ENCODE measurements at regions not wholly inside any gene's neighbourhood (a gene's known extent, or its start where the extent isn't known, plus 50 kb on each side); places are given as distances from the start of the nearest gene placed in this dataset.

- H3K27me3 ChIP-seq (ENCODE audit: control insufficient read depth, insufficient read depth, low read length), result no peaks in the 10 kb centered on the region
- H3K36me3 ChIP-seq (ENCODE audit: control insufficient read depth, insufficient read depth, low read length), result no peaks in the 10 kb centered on the region
- no peak overlapping the region for H3K27ac ChIP-seq
- H3K9me3 ChIP-seq (ENCODE audit: control insufficient read depth, low read length), result no peaks in the 10 kb centered on the region
- no peak overlapping the region for H3K9ac ChIP-seq
- no peaks in the 10 kb centered on the region for H3K79me2 ChIP-seq
- no peaks in the 10 kb centered on the region for H3K4me1 ChIP-seq
- H3K4me3 ChIP-seq (ENCODE audit: low read depth, low read length), result no peak overlapping the region
- H3K4me2 ChIP-seq (ENCODE audit: low read length), result no peak overlapping the region
- TF ChIP-seq CTCF (IDR thresholded peaks at IDR 0.05), result no peak
- no peak overlapping the region for H2AFZ ChIP-seq
Measured at GRCh38 chr15:80317389-80318182, 65.6 kb upstream of the CTXND1 start.

- no peak overlapping the region for H3K4me2 ChIP-seq (ENCODE audit: low read length)
- H3K79me2 ChIP-seq, result no peaks in the 10 kb centered on the region
- H3K27me3 ChIP-seq (ENCODE audit: control insufficient read depth, insufficient read depth, low read length), result no peaks in the 10 kb centered on the region
- no peaks in the 10 kb centered on the region for H3K4me1 ChIP-seq
- H3K4me3 ChIP-seq (ENCODE audit: low read depth, low read length), result no peak overlapping the region
- TF ChIP-seq CTCF (IDR thresholded peaks at IDR 0.05), result no peak
- H3K27ac ChIP-seq, result no peak overlapping the region
- H3K9me3 ChIP-seq (ENCODE audit: control insufficient read depth, low read length), result no peaks in the 10 kb centered on the region
- H3K36me3 ChIP-seq (ENCODE audit: control insufficient read depth, insufficient read depth, low read length), result no peaks in the 10 kb centered on the region
- no peak overlapping the region for H2AFZ ChIP-seq
- H3K9ac ChIP-seq, result no peak overlapping the region
Measured at GRCh38 chr15:80321853-80322252, 69.8 kb upstream of the CTXND1 start.

- Histone ChIP-seq H3K9me3 (ENCODE audit: control insufficient read depth, low read length) (no peaks in the 10 kb centered on the region), H3K79me2 (no peaks in the 10 kb centered on the region), H2AFZ (no peak overlapping the region), H3K4me3 (ENCODE audit: low read depth, low read length) (no peak overlapping the region), H3K4me1 (no peaks in the 10 kb centered on the region), H3K27me3 (ENCODE audit: control insufficient read depth, insufficient read depth, low read length) (no peaks in the 10 kb centered on the region), H3K4me2 (ENCODE audit: low read length) (no peak overlapping the region), H3K36me3 (ENCODE audit: control insufficient read depth, insufficient read depth, low read length) (no peaks in the 10 kb centered on the region), H3K9ac (no peak overlapping the region), H3K27ac (no peak overlapping the region)
- TF ChIP-seq CTCF (IDR thresholded peaks at IDR 0.05), result no peak
Measured at GRCh38 chr15:80323285-80323684, 71.3 kb upstream of the CTXND1 start.

GRCh38 chr15:80324545-80325080 is 72.6 kb upstream of the CTXND1 start:
- Histone ChIP-seq H3K9me3 (ENCODE audit: control insufficient read depth, low read length) (no peaks in the 10 kb centered on the region), H2AFZ (no peak overlapping the region), H3K27me3 (ENCODE audit: control insufficient read depth, insufficient read depth, low read length) (no peaks in the 10 kb centered on the region), H3K36me3 (ENCODE audit: control insufficient read depth, insufficient read depth, low read length) (no peaks in the 10 kb centered on the region), H3K79me2 (no peaks in the 10 kb centered on the region), H3K4me3 (ENCODE audit: low read depth, low read length) (no peak overlapping the region), H3K4me1 (no peaks in the 10 kb centered on the region), H3K4me2 (ENCODE audit: low read length) (no peak overlapping the region), H3K27ac (no peak overlapping the region), H3K9ac (no peak overlapping the region)
- no peak for TF ChIP-seq CTCF (IDR thresholded peaks at IDR 0.05)

GRCh38 chr15:80325206-80325605 is 73.2 kb upstream of the CTXND1 start:
- no peak overlapping the region for H3K4me3 ChIP-seq (ENCODE audit: low read depth, low read length)
- TF ChIP-seq CTCF (IDR thresholded peaks at IDR 0.05), result no peak
- H3K27ac ChIP-seq, result no peak overlapping the region
- no peaks in the 10 kb centered on the region for H3K36me3 ChIP-seq (ENCODE audit: control insufficient read depth, insufficient read depth, low read length)
- no peak overlapping the region for H3K4me2 ChIP-seq (ENCODE audit: low read length)
- no peaks in the 10 kb centered on the region for H3K27me3 ChIP-seq (ENCODE audit: control insufficient read depth, insufficient read depth, low read length)
- no peak overlapping the region for H2AFZ ChIP-seq
- H3K79me2 ChIP-seq, result no peaks in the 10 kb centered on the region
- H3K9me3 ChIP-seq (ENCODE audit: control insufficient read depth, low read length), result no peaks in the 10 kb centered on the region
- no peaks in the 10 kb centered on the region for H3K4me1 ChIP-seq
- no peak overlapping the region for H3K9ac ChIP-seq
